CD14-positive monocyte (primary cell): ENCODE measurements at regions not wholly inside any gene's neighbourhood (a gene's known extent, or its start where the extent isn't known, plus 50 kb on each side); places are given as distances from the start of the nearest gene placed in this dataset.
A peak's percentile ranks its signal among the peaks of the same experiment; 100 is the strongest.

Source experiments
- DNase-seq, 3 donors: peaks; one replicate each; pipeline ENCODE4 v3.0.0-alpha.2; 2011 to 2022
- H2AFZ ChIP-seq: 2 replicates; pipeline ENCODE4 v1.6.0; 2012; ENCODE audit warnings: mild to moderate bottlenecking, low read depth, low read length, inconsistent platforms; ENCODE audit not compliant: insufficient read depth, poor library complexity, severe bottlenecking
- H3K27ac ChIP-seq, 2 donors: 1 replicate in 1 of 2; 2 replicates in 1 of 2; pipeline ENCODE4 v1.5.1; 2012 to 2013; ENCODE audit warnings: low read length in 2 of 2, control low read depth in 1 of 2, inconsistent platforms in 1 of 2, low read depth in 1 of 2, mild to moderate bottlenecking in 1 of 2
- H3K27me3 ChIP-seq, 2 donors: one replicate each; pipeline versions ENCODE4 v1.6.0 to v1.6.1; 2011 to 2013; ENCODE audit warnings: low read length in 2 of 2; ENCODE audit not compliant: control insufficient read depth in 2 of 2, insufficient read depth in 2 of 2
- H3K36me3 ChIP-seq, 2 donors: replicated peaks in 1 of 2; 1 replicate in 1 of 2; 2 replicates in 1 of 2; pipeline versions ENCODE4 v1.5.1 to v1.6.1; 2012 to 2013; ENCODE audit warnings: low read length in 2 of 2, control low read depth in 1 of 2, inconsistent platforms in 1 of 2, mild to moderate bottlenecking in 1 of 2; ENCODE audit not compliant: insufficient read depth in 2 of 2, control insufficient read depth in 1 of 2
- H3K4me1 ChIP-seq, 2 donors: 1 replicate in 1 of 2; 2 replicates in 1 of 2; pipeline versions ENCODE4 v1.5.1 to v1.6.1; 2012 to 2013; ENCODE audit warnings: low read length in 2 of 2, control low read depth in 1 of 2, inconsistent platforms in 1 of 2, mild to moderate bottlenecking in 1 of 2, moderate library complexity in 1 of 2; ENCODE audit not compliant: insufficient read depth in 2 of 2, control insufficient read depth in 1 of 2
- H3K4me2 ChIP-seq: replicated peaks from 2 replicates; pipeline ENCODE3; 2012; ENCODE audit warnings: low read length, moderate library complexity, mild to moderate bottlenecking; ENCODE audit not compliant: poor library complexity, severe bottlenecking; ENCODE audit errors: extremely low read depth
- H3K4me3 ChIP-seq, 3 experiments: fragments of 200-600 bp in 1 of 3; sonication (generic) in 1 of 3; replicated peaks in 1 of 3; 1 replicate in 2 of 3; 2 replicates in 1 of 3; pipeline ENCODE4 v1.5.1; 2011 to 2013; ENCODE audit warnings: low read length in 3 of 3, mild to moderate bottlenecking in 3 of 3, control low read depth in 2 of 3, low read depth in 2 of 3, inconsistent platforms in 1 of 3, moderate library complexity in 1 of 3
- H3K79me2 ChIP-seq: 2 replicates; pipeline ENCODE4 v1.6.0; 2012; ENCODE audit warnings: mild to moderate bottlenecking, control low read depth, inconsistent platforms, low read length, moderate library complexity; ENCODE audit not compliant: insufficient read depth
- H3K9ac ChIP-seq: 2 replicates; pipeline ENCODE4 v1.6.0; 2017; ENCODE audit warnings: low read length, mild to moderate bottlenecking; ENCODE audit not compliant: insufficient read depth, poor library complexity, severe bottlenecking
- H3K9me3 ChIP-seq, 2 donors: replicated peaks in 1 of 2; 1 replicate in 1 of 2; 2 replicates in 1 of 2; pipeline versions ENCODE4 v1.5.1 to v1.6.1; 2012 to 2013; ENCODE audit warnings: low read length in 2 of 2, control low read depth in 1 of 2; ENCODE audit not compliant: control insufficient read depth in 1 of 2, insufficient read depth in 1 of 2
- H4K20me1 ChIP-seq: 2 replicates; pipeline ENCODE4 v1.6.0; 2012; ENCODE audit warnings: mild to moderate bottlenecking, low read length, control low read depth, moderate library complexity; ENCODE audit not compliant: insufficient read depth
- H3K27ac Mint-ChIP-seq, 7 donors: one replicate each; pipeline ENCODE4 v1.8.0; 2020; ENCODE audit warnings: mild to moderate bottlenecking in 7 of 7, mixed read lengths in 7 of 7, moderate library complexity in 6 of 7, inconsistent platforms in 2 of 7
- H3K27me3 Mint-ChIP-seq, 3 donors: one replicate each; pipeline ENCODE4 v1.8.0; 2021 to 2022; ENCODE audit warnings: low read depth in 3 of 3, mild to moderate bottlenecking in 3 of 3, mixed read lengths in 3 of 3, moderate library complexity in 3 of 3, inconsistent platforms in 1 of 3
- H3K36me3 Mint-ChIP-seq, 2 donors: one replicate each; pipeline ENCODE4 v1.8.0; 2020; ENCODE audit warnings: mixed read lengths in 2 of 2, inconsistent platforms in 1 of 2, mild to moderate bottlenecking in 1 of 2
- H3K4me1 Mint-ChIP-seq: one replicate; pipeline ENCODE4 v1.8.0; 2020; ENCODE audit warnings: mild to moderate bottlenecking, mixed read lengths
- H3K4me3 Mint-ChIP-seq, 2 donors: one replicate each; pipeline ENCODE4 v1.8.0; 2020; ENCODE audit warnings: mild to moderate bottlenecking in 2 of 2, mixed read lengths in 2 of 2, moderate library complexity in 1 of 2
- H3K9me3 Mint-ChIP-seq, 7 donors: one replicate each; pipeline ENCODE4 v1.8.0; 2020 to 2022; ENCODE audit warnings: mixed read lengths in 7 of 7, mild to moderate bottlenecking in 6 of 7, moderate library complexity in 6 of 7, inconsistent platforms in 2 of 7
- CTCF ChIP-seq: fragments of 200-600 bp; IDR thresholded peaks from one replicate; pipeline ENCODE4 v1.8.0; 2022; ENCODE audit warnings: antibody characterized with exemption, mild to moderate bottlenecking
- WGBS: methylation state at CpG from one replicate; pipeline ENCODE4 v1.1.5; 2013; ENCODE audit warnings: missing lambda C conversion rate; ENCODE audit not compliant: insufficient coverage; 5-methylcytosine and 5-hydroxymethylcytosine counted together
- intact Hi-C, 2 donors: fragments of 100-400 bp; cut with micrococcal nuclease; formaldehyde crosslinking; loops; one replicate each; pipeline versions ENCODE4 v1.15.0 to v1.15.1; 2023

GRCh38 chr21:20443558-20444155, 554.6 kb upstream of the NCAM2 start:
- no peak overlapping the region for H3K4me3 ChIP-seq
- no peak overlapping the region for H2AFZ ChIP-seq
- H3K9ac ChIP-seq: no peak overlapping the region
- H3K36me3 Mint-ChIP-seq: no peaks in the 10 kb centered on the region
- 87% methylated on average over 3 of the region's 13 CpGs for WGBS
- no peak for DNase-seq
- no peaks in the 10 kb centered on the region for H3K27me3 ChIP-seq
- no peak overlapping the region for H3K4me2 ChIP-seq
- peaks cover 6 to 13% of the 10 kb centered on the region in 2 donors for H3K9me3 ChIP-seq
- no peak overlapping the region for H3K27ac ChIP-seq
- H3K4me1 ChIP-seq: peaks cover 11% of the 10 kb centered on the region in 2 donors
- no peak overlapping the region for H3K4me3 Mint-ChIP-seq
- H3K27me3 Mint-ChIP-seq: peaks cover 0 to 2% (median 1%) of the 10 kb centered on the region in 3 donors
- intact Hi-C loops: no loop called here
- no peaks in the 10 kb centered on the region for H3K79me2 ChIP-seq
- no peaks in the 10 kb centered on the region for H3K36me3 ChIP-seq
- no peaks in the 10 kb centered on the region for H4K20me1 ChIP-seq
- TF ChIP-seq CTCF: peak; percentile 43
- peaks cover 17% of the 10 kb centered on the region for H3K4me1 Mint-ChIP-seq
- no peak overlapping the region for H3K27ac Mint-ChIP-seq
- H3K9me3 Mint-ChIP-seq: peaks cover 4 to 17% (median 10%) of the 10 kb centered on the region in 7 donors

- H3K4me2 ChIP-seq: no peak overlapping the region
- WGBS: no CpG with 5 or more reads among the region's 2 CpGs
- no peak overlapping the region for H3K27ac Mint-ChIP-seq
- no peaks in the 10 kb centered on the region for H4K20me1 ChIP-seq
- peaks cover 17% of the 10 kb centered on the region for H3K4me1 Mint-ChIP-seq
- no peaks in the 10 kb centered on the region for H3K79me2 ChIP-seq
- no peak for TF ChIP-seq CTCF
- peaks cover 6 to 19% (median 11%) of the 10 kb centered on the region in 7 donors for H3K9me3 Mint-ChIP-seq
- peaks cover 6 to 13% of the 10 kb centered on the region in 2 donors for H3K9me3 ChIP-seq
- H3K36me3 Mint-ChIP-seq: no peaks in the 10 kb centered on the region
- intact Hi-C loops: no loop called here
- H3K4me1 ChIP-seq: peaks cover 11% of the 10 kb centered on the region in 2 donors
- no peaks in the 10 kb centered on the region for H3K27me3 ChIP-seq
- H3K9ac ChIP-seq: no peak overlapping the region
- no peak for DNase-seq
- H3K27me3 Mint-ChIP-seq: peaks cover 0 to 2% (median 0%) of the 10 kb centered on the region in 3 donors
- no peak overlapping the region for H3K27ac ChIP-seq
- no peaks in the 10 kb centered on the region for H3K36me3 ChIP-seq
- H3K4me3 ChIP-seq: peak overlapping the region in 1 of 3 experiments; percentile 17
- H3K4me3 Mint-ChIP-seq: no peak overlapping the region
- peak overlapping the region; percentile 22 for H2AFZ ChIP-seq
Measured at GRCh38 chr21:20445971-20446370, 552.2 kb upstream of the NCAM2 start.
